ENCODE measurements at regions not wholly inside any gene's neighbourhood (a gene's known extent, or its start where the extent isn't known, plus 50 kb on each side); places are given as distances from the start of the nearest gene placed in this dataset.

DNA sequence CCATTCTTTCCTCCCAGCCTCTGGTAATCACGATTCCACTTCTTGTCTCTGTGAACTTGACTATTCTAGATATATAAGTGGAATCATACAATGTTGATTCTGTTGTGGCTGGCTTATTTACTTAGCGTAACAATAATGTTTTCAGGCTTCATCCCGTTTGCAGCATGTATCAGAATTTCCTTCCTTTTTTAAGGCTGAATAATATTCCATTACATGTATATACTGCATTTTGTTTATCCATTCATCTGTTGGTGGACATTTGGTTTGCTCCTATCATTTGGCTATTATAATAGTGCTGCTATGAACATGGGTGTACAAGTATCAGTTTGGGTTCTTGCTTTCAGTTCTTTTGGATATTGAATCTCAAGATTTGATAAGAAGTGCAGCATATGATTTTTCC lies 239.7 kb upstream of the ZNF608 start:
- TF ChIP-seq, protein P1, sequence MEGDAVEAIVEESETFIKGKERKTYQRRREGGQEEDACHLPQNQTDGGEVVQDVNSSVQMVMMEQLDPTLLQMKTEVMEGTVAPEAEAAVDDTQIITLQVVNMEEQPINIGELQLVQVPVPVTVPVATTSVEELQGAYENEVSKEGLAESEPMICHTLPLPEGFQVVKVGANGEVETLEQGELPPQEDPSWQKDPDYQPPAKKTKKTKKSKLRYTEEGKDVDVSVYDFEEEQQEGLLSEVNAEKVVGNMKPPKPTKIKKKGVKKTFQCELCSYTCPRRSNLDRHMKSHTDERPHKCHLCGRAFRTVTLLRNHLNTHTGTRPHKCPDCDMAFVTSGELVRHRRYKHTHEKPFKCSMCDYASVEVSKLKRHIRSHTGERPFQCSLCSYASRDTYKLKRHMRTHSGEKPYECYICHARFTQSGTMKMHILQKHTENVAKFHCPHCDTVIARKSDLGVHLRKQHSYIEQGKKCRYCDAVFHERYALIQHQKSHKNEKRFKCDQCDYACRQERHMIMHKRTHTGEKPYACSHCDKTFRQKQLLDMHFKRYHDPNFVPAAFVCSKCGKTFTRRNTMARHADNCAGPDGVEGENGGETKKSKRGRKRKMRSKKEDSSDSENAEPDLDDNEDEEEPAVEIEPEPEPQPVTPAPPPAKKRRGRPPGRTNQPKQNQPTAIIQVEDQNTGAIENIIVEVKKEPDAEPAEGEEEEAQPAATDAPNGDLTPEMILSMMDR (IDR thresholded peaks at IDR 0.05) = no peak
- no peak for TF ChIP-seq POLR2A (IDR thresholded peaks at IDR 0.05)

Data from lower leg skin (tissue), 3 donors.